ENCODE measurements at regions not wholly inside any gene's neighbourhood (a gene's known extent, or its start where the extent isn't known, plus 50 kb on each side); places are given as distances from the start of the nearest gene placed in this dataset.

DNA sequence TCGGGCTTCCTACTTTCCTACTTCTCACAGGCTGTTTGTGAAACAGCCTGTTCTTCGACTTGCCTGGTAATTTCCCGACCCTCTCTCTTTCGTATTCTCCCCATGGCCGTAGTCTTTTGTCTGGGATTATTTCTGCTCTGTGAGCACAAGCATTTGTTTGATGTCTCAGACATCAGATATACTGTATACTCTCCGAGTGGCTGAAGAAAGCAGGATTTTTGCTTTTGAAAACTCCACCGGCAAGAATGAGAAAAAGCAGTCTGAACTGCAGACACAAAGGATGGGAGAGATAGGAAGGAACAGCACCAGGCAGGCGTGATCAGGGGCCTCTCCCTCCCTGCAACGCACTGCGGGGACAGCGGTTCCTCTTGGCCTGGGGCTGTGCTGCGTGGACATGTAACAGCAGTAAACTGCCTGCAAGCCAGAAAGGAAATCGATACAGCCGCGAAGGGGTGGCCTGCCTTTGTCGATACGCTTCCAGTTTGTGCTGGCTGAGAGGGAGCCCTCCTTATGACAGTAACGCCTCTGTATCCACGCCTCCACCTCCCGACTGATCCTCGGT lies 313.9 kb upstream of the TLE4 start:
- DNase-seq, result peak; percentile 24
- no peaks in the 10 kb centered on the region for H3K36me3 ChIP-seq (ENCODE audit: control insufficient read depth, insufficient read depth, low read length)
- no peaks in the 10 kb centered on the region for H3K9me3 ChIP-seq (replicated peaks; ENCODE audit: control insufficient read depth, low read depth, low read length)
- 30% methylated on average over 7 of the region's 21 CpGs for WGBS (ENCODE audit: insufficient coverage)
- peak overlapping the region; percentile 14 for H3K4me3 ChIP-seq (ENCODE audit: low read length)
- H3K27ac ChIP-seq (ENCODE audit: low read length), result no peak overlapping the region
- H3K27me3 ChIP-seq (ENCODE audit: control insufficient read depth, insufficient read depth, low read length), result peaks cover 12% of the 10 kb centered on the region
- H3K4me1 ChIP-seq (ENCODE audit: control insufficient read depth, insufficient read depth, low read length), result peaks cover 11% of the 10 kb centered on the region

- Histone ChIP-seq H3K27me3 (ENCODE audit: control insufficient read depth, insufficient read depth, low read length) (peaks cover 11% of the 10 kb centered on the region), H3K36me3 (ENCODE audit: control insufficient read depth, insufficient read depth, low read length) (no peaks in the 10 kb centered on the region), H3K4me1 (ENCODE audit: control insufficient read depth, insufficient read depth, low read length) (peaks cover 11% of the 10 kb centered on the region), H3K27ac (ENCODE audit: low read length) (no peak overlapping the region), H3K4me3 (ENCODE audit: low read length) (no peak overlapping the region), H3K9me3 (replicated peaks; ENCODE audit: control insufficient read depth, low read depth, low read length) (no peaks in the 10 kb centered on the region)
- WGBS (ENCODE audit: insufficient coverage), result 85% methylated on average over 4 of the region's 4 CpGs
- no peak for DNase-seq
These were observed 311.9 kb upstream of the TLE4 start for GRCh38 chr9:79259858-79260257.

- no CpG with 5 or more reads among the region's 1 CpG for WGBS (ENCODE audit: insufficient coverage)
- no peaks in the 10 kb centered on the region for H3K36me3 ChIP-seq (ENCODE audit: control insufficient read depth, insufficient read depth, low read length)
- DNase-seq, result no peak
- H3K27ac ChIP-seq (ENCODE audit: low read length), result no peak overlapping the region
- no peaks in the 10 kb centered on the region for H3K4me1 ChIP-seq (ENCODE audit: control insufficient read depth, insufficient read depth, low read length)
- no peaks in the 10 kb centered on the region for H3K9me3 ChIP-seq (replicated peaks; ENCODE audit: control insufficient read depth, low read depth, low read length)
- H3K27me3 ChIP-seq (ENCODE audit: control insufficient read depth, insufficient read depth, low read length), result no peaks in the 10 kb centered on the region
- no peak overlapping the region for H3K4me3 ChIP-seq (ENCODE audit: low read length)
These were observed 308.1 kb upstream of the TLE4 start for GRCh38 chr9:79263628-79264027.

- no peak overlapping the region for H3K4me3 ChIP-seq (ENCODE audit: low read length)
- no peaks in the 10 kb centered on the region for H3K36me3 ChIP-seq (ENCODE audit: control insufficient read depth, insufficient read depth, low read length)
- DNase-seq, result no peak
- no peaks in the 10 kb centered on the region for H3K27me3 ChIP-seq (ENCODE audit: control insufficient read depth, insufficient read depth, low read length)
- no peaks in the 10 kb centered on the region for H3K9me3 ChIP-seq (replicated peaks; ENCODE audit: control insufficient read depth, low read depth, low read length)
- no peak overlapping the region for H3K27ac ChIP-seq (ENCODE audit: low read length)
- H3K4me1 ChIP-seq (ENCODE audit: control insufficient read depth, insufficient read depth, low read length), result no peaks in the 10 kb centered on the region
These were observed 307.7 kb upstream of the TLE4 start for GRCh38 chr9:79264041-79264440.

- 44% methylated on average over 5 of the region's 11 CpGs for WGBS (ENCODE audit: insufficient coverage)
- H3K27me3 ChIP-seq (ENCODE audit: control insufficient read depth, insufficient read depth, low read length), result no peaks in the 10 kb centered on the region
- H3K4me1 ChIP-seq (ENCODE audit: control insufficient read depth, insufficient read depth, low read length), result no peaks in the 10 kb centered on the region
- DNase-seq, result no peak
- no peaks in the 10 kb centered on the region for H3K36me3 ChIP-seq (ENCODE audit: control insufficient read depth, insufficient read depth, low read length)
- no peak overlapping the region for H3K4me3 ChIP-seq (ENCODE audit: low read length)
- no peaks in the 10 kb centered on the region for H3K9me3 ChIP-seq (replicated peaks; ENCODE audit: control insufficient read depth, low read depth, low read length)
- H3K27ac ChIP-seq (ENCODE audit: low read length), result no peak overlapping the region
These were observed 307.0 kb upstream of the TLE4 start for GRCh38 chr9:79264511-79265355.

- no peak overlapping the region for H3K27ac ChIP-seq (ENCODE audit: low read length)
- DNase-seq, result no peak
These were observed 304.8 kb upstream of the TLE4 start for GRCh38 chr9:79266986-79267385.

DNA sequence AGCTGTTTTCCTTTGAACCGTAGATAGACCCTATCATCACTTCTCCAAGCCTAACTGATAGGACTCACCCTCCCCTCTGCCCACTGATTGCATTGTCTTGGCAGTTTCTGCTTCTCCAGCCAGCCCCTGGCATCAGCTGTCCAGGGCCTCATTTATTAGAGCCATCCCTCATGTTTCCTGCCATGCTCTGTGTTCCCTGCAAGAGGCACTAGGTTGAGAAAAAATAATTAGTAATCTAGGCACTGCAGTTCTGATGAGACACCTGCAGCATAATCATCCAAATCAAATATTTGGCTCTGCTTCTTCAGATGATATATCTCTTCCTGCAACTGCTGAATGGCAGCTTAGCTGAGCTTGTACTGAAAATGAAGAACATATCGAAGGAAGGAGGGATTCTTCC lies 303.0 kb upstream of the TLE4 start:
- H3K27me3 ChIP-seq (ENCODE audit: control insufficient read depth, insufficient read depth, low read length), result no peaks in the 10 kb centered on the region
- WGBS (ENCODE audit: insufficient coverage), result 96% methylated on average over 2 of the region's 2 CpGs

More at GRCh38 chr9:79266986-79267385, 304.8 kb upstream of the TLE4 start:
- H3K9me3 ChIP-seq (replicated peaks; ENCODE audit: control insufficient read depth, low read depth, low read length), result no peaks in the 10 kb centered on the region
- no peaks in the 10 kb centered on the region for H3K4me1 ChIP-seq (ENCODE audit: control insufficient read depth, insufficient read depth, low read length)
- no peak overlapping the region for H3K4me3 ChIP-seq (ENCODE audit: low read length)
- no peaks in the 10 kb centered on the region for H3K36me3 ChIP-seq (ENCODE audit: control insufficient read depth, insufficient read depth, low read length)
- H3K27me3 ChIP-seq (ENCODE audit: control insufficient read depth, insufficient read depth, low read length), result no peaks in the 10 kb centered on the region

DNA sequence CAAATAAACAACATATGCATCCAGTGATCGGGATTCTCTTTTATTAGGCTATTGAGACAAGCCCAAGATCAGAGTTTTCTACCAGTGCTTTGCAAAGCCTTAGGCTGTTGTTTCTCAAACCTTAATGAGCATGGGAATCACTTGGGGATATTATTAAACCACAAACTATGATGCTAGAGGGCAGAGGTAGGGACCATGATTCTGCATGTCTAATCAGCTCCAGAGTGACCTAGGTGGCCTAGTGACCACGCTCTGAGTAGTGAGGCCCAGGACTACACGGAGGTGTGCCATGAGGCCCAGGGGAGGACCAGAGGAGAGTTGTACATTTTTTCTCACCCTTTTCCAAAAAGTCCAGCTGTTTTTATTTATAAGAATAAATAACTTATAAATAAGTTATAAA lies 298.5 kb upstream of the TLE4 start:
- H3K27me3 ChIP-seq (ENCODE audit: control insufficient read depth, insufficient read depth, low read length), result no peaks in the 10 kb centered on the region
- H3K4me1 ChIP-seq (ENCODE audit: control insufficient read depth, insufficient read depth, low read length), result no peaks in the 10 kb centered on the region
- WGBS (ENCODE audit: insufficient coverage), result 67% methylated on average over 1 of the region's 3 CpGs
- no peaks in the 10 kb centered on the region for H3K36me3 ChIP-seq (ENCODE audit: control insufficient read depth, insufficient read depth, low read length)
- H3K9me3 ChIP-seq (replicated peaks; ENCODE audit: control insufficient read depth, low read depth, low read length), result no peaks in the 10 kb centered on the region
- H3K27ac ChIP-seq (ENCODE audit: low read length), result no peak overlapping the region
- H3K4me3 ChIP-seq (ENCODE audit: low read length), result no peak overlapping the region
- no peak for DNase-seq

More for the DNA sequence above, 303.0 kb upstream of the TLE4 start:
- Histone ChIP-seq H3K36me3 (ENCODE audit: control insufficient read depth, insufficient read depth, low read length) (no peaks in the 10 kb centered on the region), H3K9me3 (replicated peaks; ENCODE audit: control insufficient read depth, low read depth, low read length) (no peaks in the 10 kb centered on the region), H3K4me3 (ENCODE audit: low read length) (no peak overlapping the region), H3K4me1 (ENCODE audit: control insufficient read depth, insufficient read depth, low read length) (no peaks in the 10 kb centered on the region), H3K27ac (ENCODE audit: low read length) (no peak overlapping the region)
- DNase-seq, result no peak

- Histone ChIP-seq H3K27me3 (ENCODE audit: control insufficient read depth, insufficient read depth, low read length) (no peaks in the 10 kb centered on the region), H3K4me1 (ENCODE audit: control insufficient read depth, insufficient read depth, low read length) (no peaks in the 10 kb centered on the region), H3K9me3 (replicated peaks; ENCODE audit: control insufficient read depth, low read depth, low read length) (no peaks in the 10 kb centered on the region), H3K36me3 (ENCODE audit: control insufficient read depth, insufficient read depth, low read length) (no peaks in the 10 kb centered on the region), H3K4me3 (ENCODE audit: low read length) (no peak overlapping the region), H3K27ac (ENCODE audit: low read length) (no peak overlapping the region)
- no peak for DNase-seq
- no CpG with 5 or more reads among the region's 1 CpG for WGBS (ENCODE audit: insufficient coverage)
These were observed 292.4 kb upstream of the TLE4 start for GRCh38 chr9:79279356-79279755.

DNA sequence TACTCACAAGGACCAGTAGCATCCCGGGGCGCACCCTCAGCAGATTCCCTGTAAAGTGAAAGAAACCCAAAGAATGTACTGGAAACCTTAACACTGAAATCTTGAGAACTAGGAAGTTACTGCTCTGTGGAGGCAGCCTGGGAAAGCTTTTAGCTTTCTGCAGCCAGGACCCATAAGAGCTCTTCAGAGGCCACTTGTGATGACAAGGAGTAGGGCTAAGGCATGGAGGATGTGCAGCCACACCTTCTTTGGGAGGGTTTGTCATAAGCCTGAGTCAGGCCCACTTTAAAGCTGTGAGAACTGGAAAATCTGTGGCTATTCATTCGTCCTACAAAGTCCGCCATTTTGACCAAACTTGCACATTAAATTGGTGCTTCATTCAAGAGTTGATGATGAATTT lies 291.1 kb upstream of the TLE4 start:
- Histone ChIP-seq H3K4me3 (ENCODE audit: low read length) (no peak overlapping the region), H3K36me3 (ENCODE audit: control insufficient read depth, insufficient read depth, low read length) (no peaks in the 10 kb centered on the region), H3K9me3 (replicated peaks; ENCODE audit: control insufficient read depth, low read depth, low read length) (no peaks in the 10 kb centered on the region), H3K4me1 (ENCODE audit: control insufficient read depth, insufficient read depth, low read length) (no peaks in the 10 kb centered on the region), H3K27ac (ENCODE audit: low read length) (no peak overlapping the region), H3K27me3 (ENCODE audit: control insufficient read depth, insufficient read depth, low read length) (no peaks in the 10 kb centered on the region)
- 84% methylated on average over 4 of the region's 4 CpGs for WGBS (ENCODE audit: insufficient coverage)
- DNase-seq, result no peak

All from muscle of leg (tissue), 3 donors.